SU-DHL-6 (cell line): ENCODE measurements at regions not wholly inside any gene's neighbourhood (a gene's known extent, or its start where the extent isn't known, plus 50 kb on each side); places are given as distances from the start of the nearest gene placed in this dataset.

Experiments used
- H2AFZ ChIP-seq: fragments of 200-600 bp; sonication (generic); 2 replicates; pipeline ENCODE4 v1.6.1; 2014; ENCODE audit warnings: low read depth, mild to moderate bottlenecking, moderate library complexity, mixed read lengths, antibody characterized with exemption, low read length; ENCODE audit not compliant: severe bottlenecking
- H3F3A ChIP-seq: fragments of 200-600 bp; shearing (Covaris generic); 2 replicates; pipeline ENCODE4 v1.6.0; 2016; ENCODE audit warnings: antibody characterized with exemption, mild to moderate bottlenecking; ENCODE audit not compliant: insufficient read depth
- H3K27ac ChIP-seq: fragments of 200-600 bp; sonication (generic); 2 replicates; pipeline ENCODE4 v1.5.1; 2016; ENCODE audit warnings: low read depth, mild to moderate bottlenecking, low read length, moderate library complexity, mixed read lengths
- H3K27me3 ChIP-seq: fragments of 200-600 bp; sonication (generic), shearing (Covaris generic); 2 replicates; pipeline ENCODE4 v1.6.0; 2014; ENCODE audit warnings: mild to moderate bottlenecking, low read length
- H3K36me3 ChIP-seq: fragments of 200-600 bp; sonication (generic); 2 replicates; pipeline ENCODE4 v1.6.1; 2014; ENCODE audit warnings: mild to moderate bottlenecking, low read length, mixed read lengths
- H3K4me2 ChIP-seq: fragments of 300-600, 200-600 bp; shearing (Covaris generic), sonication (generic); 2 replicates; pipeline ENCODE4 v1.6.0; 2014; ENCODE audit warnings: low read length, low read depth, mild to moderate bottlenecking; ENCODE audit not compliant: poor library complexity, severe bottlenecking
- H3K4me3 ChIP-seq: fragments of 200-600 bp; sonication (generic); 2 replicates; pipeline ENCODE4 v1.5.1; 2014; ENCODE audit warnings: antibody characterized with exemption, low read length, mild to moderate bottlenecking, mixed read lengths; ENCODE audit not compliant: insufficient read depth, poor library complexity, severe bottlenecking
- H3K79me2 ChIP-seq: fragments of 200-600 bp; sonication (generic); 2 replicates; pipeline ENCODE4 v1.6.1; 2014; ENCODE audit warnings: mild to moderate bottlenecking, low read length, moderate library complexity; ENCODE audit not compliant: insufficient read depth
- H3K9ac ChIP-seq: fragments of 200-600 bp; sonication (generic); 2 replicates; pipeline ENCODE4 v1.7.0; 2014; ENCODE audit warnings: mild to moderate bottlenecking, low read length
- H3K9me2 ChIP-seq: fragments of 200-600 bp; sonication (generic); replicated peaks from 2 replicates; pipeline ENCODE4 v1.6.1; 2014; ENCODE audit warnings: low read length; ENCODE audit not compliant: insufficient read depth
- H3K9me3 ChIP-seq: fragments of 200-600 bp; sonication (generic); 2 replicates; pipeline ENCODE4 v1.6.1; 2014; ENCODE audit warnings: low read length, mixed read lengths; ENCODE audit not compliant: insufficient read depth
- H4K20me1 ChIP-seq: fragments of 200-600 bp; sonication (generic); 2 replicates; pipeline ENCODE4 v1.6.1; 2014; ENCODE audit warnings: low read depth, mild to moderate bottlenecking, antibody characterized with exemption, low read length, moderate library complexity, mixed read lengths
- EZH2phosphoT487 ChIP-seq: fragments of 200-600 bp; sonication (generic), shearing (Covaris generic); conservative IDR thresholded peaks from 2 replicates; pipeline ENCODE4 v1.6.1; 2018; ENCODE audit warnings: mild to moderate bottlenecking, antibody characterized with exemption, low read length, moderate library complexity, mixed read lengths
- TF ChIP-seq, protein P1 (sequence below): fragments of 200-600 bp; sonication (generic); IDR thresholded peaks from one replicate; pipeline ENCODE4 v1.5.1; 2017; ENCODE audit warnings: antibody characterized with exemption, mild to moderate bottlenecking, low read length, moderate library complexity; ENCODE audit not compliant: insufficient read depth, poor library complexity, severe bottlenecking

DNA sequence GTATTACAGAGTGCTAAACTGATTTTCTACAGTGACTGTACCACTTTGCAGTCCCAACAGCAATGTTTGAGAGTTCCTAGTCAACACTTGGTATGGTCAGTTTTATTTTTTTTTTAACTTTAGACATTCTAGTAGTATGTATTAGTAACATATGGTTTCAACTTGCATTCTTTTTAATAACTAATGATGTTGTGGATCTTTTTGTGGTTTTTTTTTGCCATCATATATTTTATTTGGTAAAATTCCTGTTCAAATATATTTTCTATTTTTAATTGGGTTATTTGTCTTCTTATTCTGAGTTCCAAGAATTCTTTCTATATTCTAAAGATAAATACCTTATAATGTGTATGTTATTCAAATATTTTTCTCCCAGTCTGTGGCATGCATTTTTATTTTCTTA is 189.4 kb upstream of the ECI2 start:
- H3K79me2 ChIP-seq = no peaks in the 10 kb centered on the region
- H3K27ac ChIP-seq = no peak overlapping the region
- no peak overlapping the region for H3K4me2 ChIP-seq
- no peaks in the 10 kb centered on the region for H3K9me2 ChIP-seq
- H3K4me3 ChIP-seq = no peak overlapping the region
- H2AFZ ChIP-seq = no peak overlapping the region
- H3K27me3 ChIP-seq = no peaks in the 10 kb centered on the region
- TF ChIP-seq, protein P1, sequence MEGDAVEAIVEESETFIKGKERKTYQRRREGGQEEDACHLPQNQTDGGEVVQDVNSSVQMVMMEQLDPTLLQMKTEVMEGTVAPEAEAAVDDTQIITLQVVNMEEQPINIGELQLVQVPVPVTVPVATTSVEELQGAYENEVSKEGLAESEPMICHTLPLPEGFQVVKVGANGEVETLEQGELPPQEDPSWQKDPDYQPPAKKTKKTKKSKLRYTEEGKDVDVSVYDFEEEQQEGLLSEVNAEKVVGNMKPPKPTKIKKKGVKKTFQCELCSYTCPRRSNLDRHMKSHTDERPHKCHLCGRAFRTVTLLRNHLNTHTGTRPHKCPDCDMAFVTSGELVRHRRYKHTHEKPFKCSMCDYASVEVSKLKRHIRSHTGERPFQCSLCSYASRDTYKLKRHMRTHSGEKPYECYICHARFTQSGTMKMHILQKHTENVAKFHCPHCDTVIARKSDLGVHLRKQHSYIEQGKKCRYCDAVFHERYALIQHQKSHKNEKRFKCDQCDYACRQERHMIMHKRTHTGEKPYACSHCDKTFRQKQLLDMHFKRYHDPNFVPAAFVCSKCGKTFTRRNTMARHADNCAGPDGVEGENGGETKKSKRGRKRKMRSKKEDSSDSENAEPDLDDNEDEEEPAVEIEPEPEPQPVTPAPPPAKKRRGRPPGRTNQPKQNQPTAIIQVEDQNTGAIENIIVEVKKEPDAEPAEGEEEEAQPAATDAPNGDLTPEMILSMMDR = no peak
- TF ChIP-seq EZH2phosphoT487 = no peak
- H3K36me3 ChIP-seq = no peaks in the 10 kb centered on the region
- no peaks in the 10 kb centered on the region for H3F3A ChIP-seq
- no peak overlapping the region for H3K9ac ChIP-seq
- H4K20me1 ChIP-seq = no peaks in the 10 kb centered on the region
- no peaks in the 10 kb centered on the region for H3K9me3 ChIP-seq

DNA sequence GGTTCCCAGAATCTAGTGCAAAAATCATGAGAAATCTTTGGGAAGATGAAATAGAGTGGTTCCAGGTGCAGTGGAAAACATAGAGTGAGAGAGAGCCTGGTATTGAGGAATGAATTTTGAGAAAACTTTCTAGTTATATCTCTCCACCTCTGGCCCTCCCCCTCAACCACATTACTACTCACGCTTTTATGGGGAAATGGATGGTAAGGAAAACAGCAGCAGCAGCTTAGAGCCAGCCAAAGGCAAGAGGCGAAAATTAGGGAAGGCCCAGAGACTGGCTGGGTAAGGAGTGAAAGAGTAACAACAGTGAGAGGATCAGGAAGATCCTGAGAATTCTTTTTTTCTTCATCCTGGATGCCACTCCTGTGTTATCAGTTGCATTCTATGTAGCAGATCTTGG is 187.9 kb upstream of the ECI2 start:
- Histone ChIP-seq H3K27me3 (no peaks in the 10 kb centered on the region), H4K20me1 (no peaks in the 10 kb centered on the region), H3K79me2 (no peaks in the 10 kb centered on the region), H3K9me2 (no peaks in the 10 kb centered on the region), H3K36me3 (no peaks in the 10 kb centered on the region), H3K27ac (no peak overlapping the region), H3K4me3 (no peak overlapping the region), H3K9ac (no peak overlapping the region), H2AFZ (no peak overlapping the region), H3F3A (no peaks in the 10 kb centered on the region), H3K9me3 (no peaks in the 10 kb centered on the region), H3K4me2 (no peak overlapping the region)
- TF ChIP-seq EZH2phosphoT487 = no peak
- TF ChIP-seq, protein P1 = no peak

DNA sequence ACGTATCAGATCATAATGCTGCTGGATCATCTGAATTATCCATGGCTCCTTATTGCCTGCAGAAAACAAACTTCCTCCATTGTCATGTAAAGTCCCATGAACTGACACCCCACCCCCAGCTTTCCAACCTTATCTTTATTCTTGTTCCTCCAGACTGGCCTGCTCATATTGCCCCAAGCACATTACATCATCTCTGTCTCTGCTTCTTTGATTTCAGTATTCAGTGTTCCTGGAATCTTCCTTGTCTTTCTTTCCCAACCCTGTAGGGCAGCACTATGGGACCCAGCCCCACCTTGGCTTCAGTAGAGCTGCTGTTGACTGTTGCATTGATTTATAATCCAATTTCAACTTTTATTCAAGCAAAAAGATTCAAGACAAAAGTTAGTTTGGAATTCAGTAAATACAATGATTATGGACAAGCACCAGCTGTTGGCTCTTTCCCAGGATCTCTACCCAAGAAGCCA is 187.5 kb upstream of the ECI2 start:
- no peak overlapping the region for H3K27ac ChIP-seq
- no peak overlapping the region for H3K4me2 ChIP-seq

More for the DNA sequence above, 187.5 kb upstream of the ECI2 start:
- H2AFZ ChIP-seq = no peak overlapping the region
- H3F3A ChIP-seq = no peaks in the 10 kb centered on the region
- TF ChIP-seq EZH2phosphoT487 = no peak
- TF ChIP-seq, protein P1 = no peak
- H3K27me3 ChIP-seq = no peaks in the 10 kb centered on the region
- no peaks in the 10 kb centered on the region for H4K20me1 ChIP-seq
- H3K4me3 ChIP-seq = no peak overlapping the region
- H3K9ac ChIP-seq = no peak overlapping the region
- H3K36me3 ChIP-seq = no peaks in the 10 kb centered on the region
- H3K79me2 ChIP-seq = no peaks in the 10 kb centered on the region
- no peaks in the 10 kb centered on the region for H3K9me3 ChIP-seq
- no peaks in the 10 kb centered on the region for H3K9me2 ChIP-seq
